ENCODE measurements at regions not wholly inside any gene's neighbourhood (a gene's known extent, or its start where the extent isn't known, plus 50 kb on each side); places are given as distances from the start of the nearest gene placed in this dataset.
A peak's percentile ranks its signal among the peaks of the same experiment; 100 is the strongest.
"Not testable (repeated sequence)": the region's sequence is repeated elsewhere in the genome, so short reads cannot be mapped to it uniquely, and the experiment has no call there.

DNA sequence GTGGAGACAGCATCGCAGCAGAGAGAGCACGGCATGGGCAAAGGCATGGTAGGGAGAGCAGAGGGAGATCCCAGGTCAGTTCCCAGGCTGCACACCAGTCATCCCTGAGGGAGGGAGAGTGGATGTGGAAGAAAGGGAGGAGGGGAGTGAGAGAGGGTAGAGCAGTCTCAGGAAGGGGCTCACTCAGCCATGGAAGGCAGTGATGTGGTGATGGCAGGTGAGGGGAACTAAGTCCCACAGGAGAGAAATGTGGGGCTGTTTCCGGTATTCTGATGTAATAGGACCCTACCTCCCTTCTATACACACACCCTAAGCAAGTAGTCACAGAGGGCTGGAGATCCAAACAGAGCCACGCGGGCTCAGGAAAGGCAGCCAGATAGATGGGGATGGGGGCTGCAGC, 500.3 kb upstream of the CDH11 start:
- DNase-seq = peak; percentile 48

DNA sequence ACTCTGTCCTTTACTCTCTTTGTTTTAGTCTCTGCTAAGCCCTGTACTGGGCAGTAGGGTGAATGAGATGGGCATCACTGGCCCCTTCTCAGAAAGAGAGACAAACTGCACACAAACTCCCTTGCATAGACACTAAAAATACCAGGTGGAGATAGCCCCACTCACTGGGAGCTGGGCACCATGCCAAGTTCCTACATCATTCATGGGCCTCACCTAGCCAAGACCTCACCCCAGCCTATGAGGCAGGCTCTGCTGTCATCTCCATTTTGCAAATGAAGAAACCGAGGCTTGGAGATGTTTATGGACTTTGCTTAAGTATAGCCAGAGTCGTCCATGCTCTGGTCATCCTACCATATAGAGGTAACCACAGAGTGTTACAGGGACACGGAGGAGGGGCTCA, 499.8 kb upstream of the CDH11 start:
- DNase-seq = no peak

DNA sequence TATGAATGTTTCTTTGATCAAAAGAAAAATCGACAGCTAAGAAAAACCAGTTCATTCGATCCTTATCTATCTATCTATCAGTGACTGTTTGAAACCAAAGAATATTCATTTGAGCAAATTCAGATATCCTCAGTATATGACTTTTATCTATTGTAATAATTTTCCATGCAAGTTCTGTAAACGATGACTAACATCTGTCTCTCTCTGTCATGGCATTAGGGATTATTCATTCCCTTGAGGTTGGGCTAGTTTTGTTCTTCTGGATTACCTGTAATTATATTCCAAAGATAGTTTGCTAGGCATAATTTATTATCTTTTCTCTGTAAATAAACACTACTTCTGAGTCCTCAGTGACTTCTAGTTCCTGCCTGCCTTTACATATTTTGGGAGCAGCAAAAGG, 497.7 kb upstream of the CDH11 start:
- DNase-seq = no peak

DNA sequence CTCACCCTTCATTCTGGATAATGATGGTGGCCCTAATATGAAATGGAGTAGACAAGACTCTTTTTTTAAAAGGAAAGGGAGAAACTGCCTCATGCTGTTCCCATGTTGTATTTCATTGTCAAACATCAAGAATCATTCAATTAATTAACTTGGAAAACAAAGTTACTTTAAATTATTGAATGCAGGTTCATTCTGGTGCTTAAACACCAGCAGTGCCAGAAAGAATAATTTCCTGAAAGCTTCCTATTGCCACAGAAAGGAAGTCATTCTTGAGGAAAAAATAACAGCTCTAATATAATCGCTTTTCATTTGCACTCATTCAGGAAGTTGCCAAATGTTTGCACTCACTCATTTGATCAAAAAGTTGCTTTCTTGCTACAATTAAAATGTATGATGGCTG, 497.1 kb upstream of the CDH11 start:
- DNase-seq = no peak

DNA sequence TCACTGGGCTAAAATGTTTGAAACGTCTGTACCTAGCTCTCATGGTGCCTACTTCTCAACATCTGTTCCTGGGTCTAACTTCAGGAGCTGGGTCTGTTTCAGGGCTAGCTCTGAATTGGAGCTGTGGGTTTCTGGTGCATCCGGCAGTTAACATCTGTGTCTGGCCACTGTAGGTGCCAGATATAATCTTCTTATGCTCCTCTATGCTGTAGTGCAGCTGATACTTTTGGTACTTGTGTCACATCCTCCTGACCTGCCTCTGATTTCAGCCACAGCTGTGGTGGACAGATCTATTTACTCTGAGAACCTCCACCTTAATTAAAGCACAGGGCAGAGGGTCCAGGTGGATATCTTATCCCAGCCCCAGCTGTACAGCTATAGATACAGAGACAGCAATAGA, 496.5 kb upstream of the CDH11 start:
- no peak for DNase-seq

DNA sequence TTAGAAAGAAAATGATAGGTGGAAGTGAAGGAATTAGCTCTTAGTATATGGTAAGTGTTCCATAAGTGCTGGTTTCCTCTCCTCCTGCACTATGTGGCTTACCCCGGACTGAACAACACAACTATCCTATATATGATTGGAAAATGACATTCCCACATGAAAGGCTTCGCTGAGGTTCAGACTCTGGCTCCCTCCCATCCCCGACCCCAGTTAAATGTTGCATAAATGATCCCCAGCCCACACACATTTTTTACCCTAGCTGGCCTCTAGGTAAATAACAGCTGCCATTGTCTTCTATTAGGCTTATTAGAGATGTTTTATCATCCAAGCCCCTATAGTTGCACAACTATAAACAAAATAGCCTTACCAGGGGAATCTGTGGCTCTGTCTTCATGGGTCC, 495.6 kb upstream of the CDH11 start:
- DNase-seq = no peak

DNA sequence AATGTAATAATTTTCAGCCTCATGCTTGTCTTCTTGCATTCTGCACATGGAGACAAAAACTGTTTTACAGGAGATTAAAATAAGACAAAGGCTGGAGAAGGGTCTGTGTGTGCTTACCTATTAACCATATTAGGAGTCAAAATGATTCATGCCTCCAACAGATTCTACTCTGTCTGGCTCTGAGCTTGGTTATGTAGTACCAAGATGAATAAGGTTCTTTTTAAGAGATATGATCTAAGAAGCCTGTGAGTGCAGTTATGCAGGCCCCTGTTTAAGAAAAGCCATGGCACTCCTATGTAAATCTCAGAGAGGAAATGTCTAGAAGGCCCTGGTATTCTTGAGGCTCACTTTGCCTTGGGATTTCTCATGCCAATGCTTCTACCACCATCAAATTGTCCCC, 486.6 kb upstream of the CDH11 start:
- no peak for DNase-seq

DNA sequence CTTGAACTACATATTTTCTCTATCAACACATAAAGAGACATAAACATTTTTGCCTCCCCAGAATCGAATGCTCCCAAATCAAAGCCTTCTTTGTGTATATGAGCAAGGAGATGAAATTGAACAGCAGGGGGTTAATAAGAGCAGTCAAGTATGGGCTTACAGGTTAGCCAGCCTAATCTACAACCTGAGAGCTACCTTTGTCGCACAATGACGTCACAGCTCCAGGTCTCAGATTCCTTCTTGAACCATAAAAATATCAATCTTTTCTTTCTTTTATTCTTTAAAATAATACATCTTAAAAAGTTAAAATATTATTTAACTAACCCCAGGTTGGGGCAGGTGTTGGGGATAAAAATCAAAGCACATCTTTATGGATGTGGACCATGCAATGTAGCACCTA, 482.9 kb upstream of the CDH11 start:
- no peak for DNase-seq

DNA sequence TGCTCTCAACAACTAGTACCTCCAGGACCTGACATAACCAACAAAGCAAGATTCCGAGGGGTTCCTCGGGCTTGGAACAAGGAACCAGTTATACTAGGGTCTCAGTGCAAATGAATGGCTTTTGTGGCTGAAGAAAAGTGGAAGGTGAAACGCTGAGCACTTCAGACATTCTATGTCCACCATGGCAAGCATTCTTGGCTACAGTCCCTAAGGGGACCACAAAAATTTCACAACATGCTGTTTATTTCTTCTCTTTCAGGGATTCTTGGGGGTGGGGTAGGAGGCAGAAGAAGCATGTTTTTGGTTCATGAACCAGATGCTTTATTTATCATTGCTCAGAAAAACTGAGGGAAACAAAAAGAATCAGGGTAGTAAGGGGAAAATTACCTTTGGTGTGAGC, 479.9 kb upstream of the CDH11 start:
- DNase-seq = no peak

DNA sequence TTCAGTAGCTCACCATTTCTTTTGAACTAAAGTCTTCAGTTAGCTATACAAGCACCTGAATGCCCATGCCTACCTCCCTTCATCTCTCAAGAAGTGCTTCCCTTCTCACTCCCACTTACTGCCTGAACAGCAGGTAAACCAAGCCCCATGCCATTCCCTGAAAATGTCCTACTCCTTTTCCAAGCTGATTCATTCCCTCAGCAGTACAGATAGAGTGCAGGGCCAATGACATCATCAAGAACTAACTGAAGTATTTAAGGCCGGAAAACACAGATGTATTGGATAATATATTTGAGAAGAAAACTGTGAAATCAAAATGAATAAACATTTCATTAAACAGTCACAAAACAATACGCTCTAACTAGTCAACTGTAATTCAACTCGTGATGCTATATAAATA, 478.8 kb upstream of the CDH11 start:
- no peak for DNase-seq

DNA sequence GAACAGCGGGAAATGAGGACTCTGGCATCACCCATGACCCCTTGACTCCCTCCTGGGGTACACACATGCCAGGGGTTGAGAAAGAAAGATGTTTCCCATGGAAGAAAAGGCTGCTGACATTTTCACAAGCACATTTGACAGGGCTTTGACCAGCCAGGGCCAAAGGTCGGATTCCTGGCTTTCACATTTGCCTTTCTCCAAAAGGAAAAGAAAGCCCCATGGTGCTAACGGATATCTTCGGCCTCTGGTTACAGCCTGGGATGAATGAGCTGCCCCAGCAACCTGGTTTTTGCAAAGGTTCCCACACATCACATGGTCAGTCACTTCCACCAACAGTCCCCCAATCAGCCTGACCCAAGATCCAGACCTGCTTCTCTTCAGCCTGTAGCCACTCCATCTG, 478.2 kb upstream of the CDH11 start:
- DNase-seq = no peak

DNA sequence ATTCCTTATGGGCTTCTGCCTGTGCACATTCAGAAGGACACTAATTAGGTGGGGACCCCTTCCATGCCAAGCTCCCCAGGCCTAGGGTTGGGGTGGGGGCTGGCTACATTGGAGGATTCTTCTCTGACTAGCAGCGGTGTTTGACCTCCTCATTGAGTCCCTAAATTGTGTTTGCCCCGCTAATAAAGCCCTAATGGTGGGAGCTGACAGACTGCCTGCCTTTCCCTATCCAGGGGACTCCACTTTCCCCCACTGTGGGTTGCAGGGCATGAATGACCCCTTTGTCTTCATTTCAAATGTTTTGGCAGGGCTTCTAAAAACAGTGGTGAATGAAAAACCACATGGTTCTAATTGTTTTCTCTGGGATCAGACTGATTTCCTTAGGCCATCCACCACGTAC, 476.8 kb upstream of the CDH11 start:
- no peak for DNase-seq

DNA sequence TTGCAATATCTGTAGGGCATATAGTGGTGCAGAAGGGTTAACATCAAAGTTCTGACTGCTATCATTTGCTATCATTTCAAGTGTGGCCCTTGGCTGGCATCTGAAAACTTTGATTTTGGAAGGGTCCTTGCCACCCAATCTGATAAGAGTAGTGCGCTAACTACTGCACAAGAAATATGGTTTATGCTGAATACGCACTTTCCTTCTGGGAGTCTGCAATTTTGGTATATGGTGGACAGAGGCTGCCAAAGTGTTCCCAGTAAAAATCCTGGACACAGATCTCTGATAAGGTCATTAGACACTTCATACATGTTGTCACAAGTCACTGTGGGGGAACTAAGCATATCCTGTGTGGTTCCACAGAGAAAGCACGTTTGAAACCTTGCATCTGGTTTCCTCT, 461.6 kb upstream of the CDH11 start:
- no peak for DNase-seq

DNA sequence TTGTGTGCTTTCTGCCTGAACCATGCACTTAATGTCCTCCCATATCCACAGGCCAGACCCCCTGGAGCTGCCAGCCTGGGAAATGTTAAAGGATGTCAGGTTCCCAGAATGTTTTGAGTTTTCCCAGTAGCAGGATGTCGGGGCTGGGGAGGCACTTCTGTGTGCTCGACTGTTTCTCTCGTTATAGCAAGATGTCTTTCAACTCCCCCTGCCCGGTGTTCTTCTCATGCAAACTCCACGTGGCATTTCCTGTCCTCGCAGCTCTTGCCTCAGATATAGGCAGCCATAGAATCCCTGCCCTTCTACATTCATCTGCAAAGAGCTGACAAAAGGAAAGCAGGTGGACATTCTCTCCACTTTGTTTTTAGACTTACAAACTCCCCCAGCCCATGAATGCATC, 457.2 kb upstream of the CDH11 start:
- DNase-seq = no peak

DNA sequence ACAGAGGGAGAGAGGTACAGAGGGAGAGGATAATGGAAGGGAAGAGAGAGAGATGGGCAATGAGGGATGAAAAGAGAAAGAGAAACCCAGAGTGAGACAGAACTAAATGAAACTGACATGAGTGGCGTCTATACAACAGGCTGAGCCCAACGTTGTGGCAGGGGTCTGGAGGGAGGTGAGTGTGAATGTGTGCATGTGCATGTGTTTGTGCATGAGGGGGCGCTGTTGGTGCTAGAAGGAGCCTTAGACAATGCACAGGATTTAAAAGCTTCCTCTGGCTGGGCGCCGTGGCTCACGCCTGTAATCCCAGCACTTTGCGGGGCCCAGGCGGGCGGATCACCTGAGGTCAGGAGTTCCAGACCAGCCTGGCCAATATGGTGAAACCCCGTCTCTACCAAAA, 454.8 kb upstream of the CDH11 start:
- no peak for DNase-seq

DNA sequence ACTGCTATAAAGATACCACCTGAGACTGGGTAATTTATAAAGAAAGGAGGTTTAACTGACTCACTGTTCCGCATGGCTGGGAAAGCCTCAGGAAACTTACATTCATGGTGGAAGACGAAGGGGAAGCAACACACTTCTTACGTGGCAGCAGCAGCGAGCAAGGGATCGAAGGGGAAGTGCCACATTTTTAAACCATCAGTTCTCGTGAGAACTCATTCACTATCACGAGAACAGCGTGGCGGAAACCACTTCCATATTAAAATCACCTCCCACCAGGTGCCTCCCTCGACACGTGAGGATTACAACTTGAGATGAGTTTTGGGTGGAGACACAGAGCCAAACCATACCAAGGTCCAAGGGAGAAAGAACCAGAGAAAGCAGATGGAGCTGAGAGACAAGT, 454.3 kb upstream of the CDH11 start:
- no peak for DNase-seq

DNA sequence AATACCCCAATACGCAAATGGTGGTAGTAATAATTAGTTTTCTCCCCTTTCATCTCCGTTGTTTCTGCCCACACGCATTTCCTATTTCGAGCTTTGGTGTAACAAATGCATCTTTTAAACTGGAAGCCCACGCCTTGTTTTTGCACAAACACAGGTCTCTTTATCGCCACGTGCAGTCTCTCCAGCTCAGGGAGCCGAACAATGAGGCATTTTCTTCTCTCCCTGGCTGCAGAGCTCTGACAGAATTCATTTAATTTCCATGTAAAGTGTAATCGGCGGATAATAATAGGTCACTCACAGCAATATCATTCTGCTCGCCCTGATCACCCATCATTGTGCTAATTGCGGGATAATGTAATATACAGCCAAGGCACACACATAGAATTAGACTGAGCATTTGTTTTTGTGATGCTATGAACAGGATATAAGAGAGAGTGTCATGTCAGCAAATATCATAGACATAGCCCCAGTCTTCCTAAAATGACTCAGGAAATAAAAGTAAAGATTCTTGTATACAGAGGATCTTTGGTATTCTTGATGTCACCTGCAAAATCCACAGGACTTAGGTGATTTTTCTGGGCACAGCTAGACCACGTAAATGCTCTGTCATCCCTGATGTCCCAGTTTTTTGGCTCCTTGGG, 452.6 kb upstream of the CDH11 start:
- no peak for DNase-seq

DNA sequence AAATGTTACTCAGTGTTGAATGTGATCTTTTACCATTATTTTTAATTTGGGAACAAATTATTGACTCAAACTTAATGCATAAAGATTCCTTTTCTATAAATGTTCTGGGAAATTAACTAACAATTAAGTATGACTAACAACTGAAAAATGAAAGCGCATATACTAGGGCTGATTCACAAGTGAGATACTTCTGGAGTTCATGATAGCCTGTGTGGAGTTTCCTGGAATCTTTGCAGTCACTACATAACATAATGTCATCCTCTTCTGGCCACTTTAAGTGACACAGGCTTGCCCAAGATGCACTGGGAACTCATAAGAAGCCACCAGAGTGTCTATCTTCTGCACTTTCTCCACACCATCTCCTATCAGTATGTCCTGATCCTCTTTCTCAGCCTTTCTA, 450.3 kb upstream of the CDH11 start:
- no peak for DNase-seq

DNA sequence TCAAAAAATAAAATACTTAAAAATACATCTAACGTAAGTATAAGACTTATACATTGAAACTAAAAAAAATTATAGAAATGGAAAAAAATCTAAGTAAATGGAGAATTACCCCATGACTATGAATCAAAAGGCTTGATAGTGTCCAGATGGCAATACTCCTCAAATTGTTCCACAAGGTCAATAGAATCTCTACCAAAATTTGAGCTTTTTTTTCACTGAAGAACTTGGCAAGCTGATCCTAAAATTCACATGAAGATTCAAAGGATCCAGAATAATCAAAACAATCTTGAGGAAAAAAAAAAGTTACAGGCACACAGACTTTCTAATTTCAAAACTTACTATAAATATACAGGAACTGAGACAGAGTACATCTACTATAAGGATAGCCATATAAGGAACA, 448.4 kb upstream of the CDH11 start:
- DNase-seq = no peak

DNA sequence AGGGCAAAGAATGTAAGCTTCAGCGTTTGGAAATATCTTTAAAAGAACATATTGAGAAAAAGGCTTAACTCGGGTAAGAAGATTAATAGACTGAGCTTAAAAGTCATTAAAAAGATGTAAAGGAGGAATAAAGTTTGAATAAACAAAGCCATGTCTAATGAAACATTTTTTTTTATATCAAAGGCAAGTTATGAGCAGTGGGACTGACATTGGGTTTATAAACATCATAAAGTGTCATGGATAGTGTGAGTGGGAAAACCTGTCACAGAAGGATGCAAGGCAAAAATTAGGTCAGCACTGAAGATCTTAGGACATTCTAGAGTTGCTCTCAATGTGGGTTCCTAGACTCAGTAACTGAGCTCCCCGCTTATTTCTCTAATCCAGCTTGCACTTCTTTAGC, 438.0 kb upstream of the CDH11 start:
- no peak for DNase-seq

DNA sequence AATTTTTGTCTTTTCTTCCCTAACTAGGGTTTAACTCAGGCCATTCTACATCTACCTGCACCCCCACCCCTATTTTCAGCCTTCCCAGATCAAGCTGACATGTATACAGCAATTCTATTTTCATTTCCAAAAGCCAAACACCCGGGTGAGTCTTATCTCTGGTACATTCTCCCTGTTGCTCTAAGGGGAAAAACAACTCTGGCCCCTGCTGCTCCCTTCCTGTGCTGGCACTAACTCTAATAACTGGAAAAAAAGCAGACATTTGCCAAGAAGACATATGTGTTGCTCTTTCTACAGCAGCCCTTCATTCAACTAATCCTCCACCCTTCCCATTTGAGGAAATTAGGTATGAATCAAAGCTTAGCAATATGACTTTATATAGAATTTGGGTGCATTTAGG, 427.8 kb upstream of the CDH11 start:
- not testable (repeated sequence) for DNase-seq

DNA sequence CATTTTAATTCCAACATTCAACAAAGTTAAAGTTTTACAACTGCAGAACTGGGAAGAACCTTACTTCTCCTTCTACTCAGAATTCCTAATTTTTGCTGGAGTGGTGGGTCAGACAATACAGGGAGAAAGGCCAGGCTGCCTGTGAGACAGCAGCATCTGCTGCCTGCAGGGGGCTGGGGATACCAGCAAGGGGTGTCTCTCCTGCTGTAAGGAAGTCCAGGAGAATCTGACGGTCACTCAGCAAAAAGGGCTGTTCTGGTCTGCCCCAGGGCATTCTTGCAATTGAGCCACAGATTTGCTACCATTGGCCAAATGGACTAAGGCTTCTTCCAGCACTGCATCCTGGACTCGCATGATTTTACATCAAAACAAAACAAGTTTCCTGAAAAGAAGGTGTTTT, 426.6 kb upstream of the CDH11 start:
- no peak for DNase-seq

DNA sequence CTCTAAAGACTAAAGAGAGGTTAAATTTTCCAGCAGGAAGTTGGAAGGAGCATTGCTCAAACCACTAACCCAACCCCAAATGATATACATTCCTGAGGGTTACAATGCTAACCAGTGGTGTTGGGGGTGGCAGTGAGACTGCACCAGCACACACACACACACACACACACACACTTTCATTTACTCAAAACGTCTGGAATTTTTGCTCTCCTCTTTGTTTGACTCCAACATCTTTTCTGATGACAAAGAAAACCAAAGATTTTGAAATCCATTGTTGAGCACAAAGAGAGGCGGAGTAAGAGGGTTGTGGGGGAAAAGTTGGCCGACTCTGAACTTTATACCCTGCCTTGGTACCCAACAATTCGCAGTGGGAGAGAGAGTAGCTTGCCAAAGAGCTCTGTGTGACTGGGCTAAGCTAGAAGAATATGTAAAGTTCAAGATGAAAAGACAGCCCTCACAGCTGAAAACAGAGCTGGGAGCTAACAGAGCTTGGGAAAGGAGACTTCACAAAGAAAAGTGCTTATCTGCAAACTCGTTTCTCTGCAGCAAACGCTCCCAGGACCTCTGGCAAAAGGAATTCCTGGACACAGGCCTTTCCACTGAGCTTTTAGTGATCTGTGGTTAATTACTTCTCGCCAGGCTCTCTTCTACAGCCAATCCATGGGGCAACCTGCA, 426.0 kb upstream of the CDH11 start:
- no peak for DNase-seq

DNA sequence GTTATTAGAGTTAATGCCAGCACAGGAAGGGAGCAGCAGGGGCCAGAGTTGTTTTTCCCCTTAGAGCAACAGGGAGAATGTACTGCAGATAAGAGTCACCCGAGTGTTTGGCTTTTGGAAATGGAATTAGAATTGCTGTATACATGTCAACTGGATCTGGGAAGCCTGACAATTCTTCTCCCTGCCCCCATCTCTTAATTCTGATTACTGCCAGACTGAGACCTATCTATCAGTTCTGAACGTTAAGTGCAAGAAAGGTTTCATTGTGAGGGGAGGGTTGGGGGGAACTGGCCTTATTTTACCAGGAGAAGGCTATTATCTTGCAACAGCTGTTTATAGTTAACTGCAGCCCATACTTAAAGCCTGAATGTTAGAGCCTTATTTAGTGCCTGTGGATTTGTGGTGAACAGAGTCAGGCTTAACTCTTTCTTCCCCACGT, 424.5 kb upstream of the CDH11 start:
- peak; percentile 66 for DNase-seq
